ENCODE measurements at regions not wholly inside any gene's neighbourhood (a gene's known extent, or its start where the extent isn't known, plus 50 kb on each side); places are given as distances from the start of the nearest gene placed in this dataset.
"Not testable (repeated sequence)": the region's sequence is repeated elsewhere in the genome, so short reads cannot be mapped to it uniquely, and the experiment has no call there.

DNA sequence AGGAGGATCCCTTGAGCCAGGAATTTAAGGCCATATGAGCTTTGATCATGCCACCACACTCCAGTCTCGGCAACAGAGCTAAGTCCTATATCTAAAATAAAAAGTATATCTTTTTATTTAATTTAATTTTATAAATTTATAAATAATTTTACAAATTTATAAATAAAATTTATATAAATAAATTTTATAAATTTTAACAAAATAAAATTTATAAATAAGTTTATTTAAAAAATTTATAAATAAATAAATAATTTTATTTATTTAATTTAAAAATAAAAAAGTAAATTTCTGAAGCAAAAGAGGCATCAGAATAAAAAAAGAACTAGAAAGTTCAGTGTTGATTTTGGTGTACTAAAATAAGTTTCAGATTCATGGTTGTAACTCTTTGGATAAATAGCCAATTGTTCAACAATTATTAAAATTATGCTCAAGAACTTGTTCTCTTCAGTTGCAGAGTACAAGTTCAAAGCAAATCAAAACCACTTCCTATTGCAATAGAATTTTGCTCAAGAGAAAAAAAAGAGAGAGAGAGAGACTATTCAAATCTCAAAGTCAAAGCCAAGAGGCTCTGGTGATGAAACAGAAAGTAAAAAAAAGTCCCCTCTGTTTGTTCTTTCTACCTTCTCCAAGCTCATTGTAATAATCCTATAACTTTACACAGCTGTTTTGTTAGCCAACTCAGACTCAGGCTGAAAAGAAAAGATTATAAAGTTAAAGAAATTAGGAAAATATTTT lies 547.5 kb upstream of the ADGRB3 start:
- H3K36me3 Mint-ChIP-seq (ENCODE audit: low read depth) = no peaks in the 10 kb centered on the region
- peaks cover 8% of the 10 kb centered on the region for H3K9me3 Mint-ChIP-seq (ENCODE audit: low read depth)
- DNase-seq (ENCODE audit: low spot score) = no peak
- TF ChIP-seq, protein P1, sequence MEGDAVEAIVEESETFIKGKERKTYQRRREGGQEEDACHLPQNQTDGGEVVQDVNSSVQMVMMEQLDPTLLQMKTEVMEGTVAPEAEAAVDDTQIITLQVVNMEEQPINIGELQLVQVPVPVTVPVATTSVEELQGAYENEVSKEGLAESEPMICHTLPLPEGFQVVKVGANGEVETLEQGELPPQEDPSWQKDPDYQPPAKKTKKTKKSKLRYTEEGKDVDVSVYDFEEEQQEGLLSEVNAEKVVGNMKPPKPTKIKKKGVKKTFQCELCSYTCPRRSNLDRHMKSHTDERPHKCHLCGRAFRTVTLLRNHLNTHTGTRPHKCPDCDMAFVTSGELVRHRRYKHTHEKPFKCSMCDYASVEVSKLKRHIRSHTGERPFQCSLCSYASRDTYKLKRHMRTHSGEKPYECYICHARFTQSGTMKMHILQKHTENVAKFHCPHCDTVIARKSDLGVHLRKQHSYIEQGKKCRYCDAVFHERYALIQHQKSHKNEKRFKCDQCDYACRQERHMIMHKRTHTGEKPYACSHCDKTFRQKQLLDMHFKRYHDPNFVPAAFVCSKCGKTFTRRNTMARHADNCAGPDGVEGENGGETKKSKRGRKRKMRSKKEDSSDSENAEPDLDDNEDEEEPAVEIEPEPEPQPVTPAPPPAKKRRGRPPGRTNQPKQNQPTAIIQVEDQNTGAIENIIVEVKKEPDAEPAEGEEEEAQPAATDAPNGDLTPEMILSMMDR (IDR thresholded peaks at IDR 0.05) = no peak
- no peaks in the 10 kb centered on the region for H3K4me1 Mint-ChIP-seq (ENCODE audit: low read depth)
- H3K27me3 Mint-ChIP-seq (ENCODE audit: low read depth) = peaks cover 6% of the 10 kb centered on the region
- no peak overlapping the region for H3K27ac Mint-ChIP-seq (ENCODE audit: unreplicated experiment)
- no peak overlapping the region for H3K4me3 Mint-ChIP-seq (ENCODE audit: unreplicated experiment)

DNA sequence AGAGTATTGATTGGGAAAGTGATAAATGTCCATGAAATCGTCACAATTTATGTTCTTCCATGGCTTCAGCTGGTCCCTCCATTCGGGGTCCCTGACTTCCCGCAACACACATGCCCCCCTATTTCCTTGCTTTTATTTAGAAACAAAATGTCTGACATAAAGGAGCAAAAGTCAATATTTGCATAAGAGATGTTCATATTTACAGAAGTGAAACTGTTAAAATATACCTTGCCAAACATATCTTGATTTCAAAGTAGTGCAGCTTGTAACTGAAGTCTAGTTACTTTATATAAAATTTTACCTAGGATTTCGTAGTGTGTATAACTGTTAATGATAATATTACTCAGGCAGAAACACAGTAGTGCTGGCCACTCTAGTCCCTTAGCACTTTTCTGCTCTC lies 548.9 kb upstream of the ADGRB3 start:
- no peak overlapping the region for H3K4me3 Mint-ChIP-seq (ENCODE audit: unreplicated experiment)
- H3K9me3 Mint-ChIP-seq (ENCODE audit: low read depth) = peaks cover 8% of the 10 kb centered on the region
- no peaks in the 10 kb centered on the region for H3K36me3 Mint-ChIP-seq (ENCODE audit: low read depth)
- no peak overlapping the region for H3K27ac Mint-ChIP-seq (ENCODE audit: unreplicated experiment)
- H3K27me3 Mint-ChIP-seq (ENCODE audit: low read depth) = peaks cover 4% of the 10 kb centered on the region
- TF ChIP-seq, protein P1 (IDR thresholded peaks at IDR 0.05) = no peak
- H3K4me1 Mint-ChIP-seq (ENCODE audit: low read depth) = no peaks in the 10 kb centered on the region
- DNase-seq (ENCODE audit: low spot score) = no peak

DNA sequence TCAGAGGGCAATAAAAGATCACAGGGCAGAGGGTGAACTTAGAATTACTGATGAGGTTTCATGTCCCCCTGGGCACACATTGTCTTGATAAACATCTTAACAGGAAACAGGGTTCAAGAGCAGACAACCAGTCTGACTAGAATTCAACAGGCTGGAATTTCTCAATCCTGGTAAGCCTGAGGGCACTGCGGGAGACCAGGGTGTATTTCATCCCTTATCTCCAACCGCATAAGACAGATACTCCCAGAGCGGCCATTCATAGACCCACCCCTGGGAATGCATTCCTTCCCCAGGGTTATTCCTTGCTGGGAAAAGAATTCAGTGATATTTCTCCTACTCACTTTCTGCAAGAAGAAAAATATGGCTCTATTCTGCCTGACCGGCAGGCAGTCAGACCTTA lies 549.5 kb upstream of the ADGRB3 start:
- not testable (repeated sequence) for H3K4me3 Mint-ChIP-seq (ENCODE audit: unreplicated experiment); H3K27ac Mint-ChIP-seq (ENCODE audit: unreplicated experiment); H3K27me3 Mint-ChIP-seq (ENCODE audit: low read depth); H3K9me3 Mint-ChIP-seq (ENCODE audit: low read depth); H3K4me1 Mint-ChIP-seq (ENCODE audit: low read depth); H3K36me3 Mint-ChIP-seq (ENCODE audit: low read depth); DNase-seq (ENCODE audit: low spot score)

DNA sequence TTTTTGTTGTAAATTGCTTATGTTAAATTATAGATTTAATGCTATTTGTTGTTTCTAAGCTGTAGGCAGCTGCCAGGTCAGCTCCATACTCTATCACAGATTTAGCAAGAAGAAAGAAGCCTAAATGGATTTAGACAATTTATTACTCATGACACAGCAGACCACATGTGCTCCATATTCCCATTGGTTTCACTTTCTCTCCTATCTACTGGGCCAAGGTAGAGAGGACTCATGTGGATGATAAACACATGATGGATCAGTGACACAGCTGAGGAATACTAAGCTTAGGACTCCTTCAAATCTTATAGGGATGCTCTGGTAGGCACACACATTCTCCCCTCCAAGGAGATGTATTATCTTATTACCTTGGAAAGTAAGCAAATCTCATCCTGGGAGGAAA lies 553.0 kb upstream of the ADGRB3 start:
- no peaks in the 10 kb centered on the region for H3K36me3 Mint-ChIP-seq (ENCODE audit: low read depth)
- TF ChIP-seq, protein P1 (IDR thresholded peaks at IDR 0.05) = no peak
- H3K4me3 Mint-ChIP-seq (ENCODE audit: unreplicated experiment) = no peak overlapping the region
- H3K4me1 Mint-ChIP-seq (ENCODE audit: low read depth) = no peaks in the 10 kb centered on the region
- H3K27me3 Mint-ChIP-seq (ENCODE audit: low read depth) = peaks cover 1% of the 10 kb centered on the region
- no peak for DNase-seq (ENCODE audit: low spot score)
- H3K27ac Mint-ChIP-seq (ENCODE audit: unreplicated experiment) = no peak overlapping the region
- H3K9me3 Mint-ChIP-seq (ENCODE audit: low read depth) = peaks cover 8% of the 10 kb centered on the region

DNA sequence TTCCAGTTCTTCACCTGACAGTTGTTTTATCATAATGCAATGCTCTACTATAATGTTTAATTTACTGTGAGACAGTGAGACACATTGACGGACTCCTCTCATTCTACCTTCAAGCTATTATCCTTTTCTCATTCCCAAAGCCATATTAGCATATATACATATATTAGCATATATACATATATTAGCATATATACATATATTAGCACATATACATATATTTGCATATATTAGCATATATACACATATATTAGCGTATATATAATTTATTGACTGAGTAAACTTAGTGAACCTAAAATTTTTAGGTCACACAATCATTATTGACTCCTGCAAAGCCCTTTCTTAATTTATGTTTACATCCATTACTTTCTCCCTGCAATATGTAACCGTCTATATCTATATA lies 555.0 kb upstream of the ADGRB3 start:
- Mint-ChIP-seq H3K4me3 (ENCODE audit: unreplicated experiment) (no peak overlapping the region), H3K27ac (ENCODE audit: unreplicated experiment) (no peak overlapping the region), H3K9me3 (ENCODE audit: low read depth) (peaks cover 4% of the 10 kb centered on the region)

More for the DNA sequence above, 555.0 kb upstream of the ADGRB3 start:
- TF ChIP-seq, protein P1 (IDR thresholded peaks at IDR 0.05) = no peak
- no peak for DNase-seq (ENCODE audit: low spot score)
- Mint-ChIP-seq H3K4me1 (ENCODE audit: low read depth) (no peaks in the 10 kb centered on the region), H3K27me3 (ENCODE audit: low read depth) (peaks cover 1% of the 10 kb centered on the region), H3K36me3 (ENCODE audit: low read depth) (no peaks in the 10 kb centered on the region)
